Endothelial cell of umbilical vein (primary cell): ENCODE measurements at regions not wholly inside any gene's neighbourhood (a gene's known extent, or its start where the extent isn't known, plus 50 kb on each side); places are given as distances from the start of the nearest gene placed in this dataset.

Source experiments
- BruUV-seq: library from RNA; stranded (reverse); fragments of 400-500 nt; replicated peaks from 2 replicates; lab custom pipeline; 2021; lab: Mats Ljungman, UMichigan
- CTCF ChIA-PET: fragments of 300-600, 350-600 bp; sonication (Branson Sonifier 250); formaldehyde crosslinking; loops from one replicate; lab custom pipeline; 2021; ENCODE audit warnings: antibody characterized with exemption, inconsistent platforms; lab: Charles Lee
- POLR2A ChIA-PET: fragments of 300-600, 350-600 bp; sonication (Branson Sonifier 250); formaldehyde crosslinking; loops from one replicate; lab custom pipeline; 2021; ENCODE audit warnings: antibody characterized with exemption, inconsistent platforms; lab: Charles Lee
- DNase-seq: peaks from one replicate; pipeline ENCODE4 v3.0.0-alpha.2; 2011; ENCODE audit warnings: low read depth, low spot score
- FAIRE-seq: peaks from 2 replicates; lab custom pipeline; 2011; peaks lifted over from hg19 to GRCh38; lab: Jason Lieb, UNC
- H2AFZ ChIP-seq: 2 replicates; pipeline ENCODE4 v1.6.0; 2012; ENCODE audit warnings: low read depth, low read length, control low read depth, inconsistent platforms
- H3K27ac ChIP-seq: 2 replicates; pipeline ENCODE4 v1.5.1; 2011; ENCODE audit warnings: low read depth, mild to moderate bottlenecking, control low read depth, low read length, moderate library complexity; ENCODE audit not compliant: insufficient read depth
- H3K27me3 ChIP-seq, 2 experiments: 2 replicates each; pipeline versions ENCODE4 v1.6.0 to v1.6.1; 2011; ENCODE audit warnings: low read length in 2 of 2, mixed read lengths in 1 of 2; ENCODE audit not compliant: control insufficient read depth in 2 of 2, insufficient read depth in 2 of 2
- H3K36me3 ChIP-seq, 2 experiments: 2 replicates in 1 of 2; 3 replicates in 1 of 2; pipeline ENCODE4 v1.5.1; 2011; ENCODE audit warnings: low read length in 2 of 2, mild to moderate bottlenecking in 1 of 2, moderate library complexity in 1 of 2; ENCODE audit not compliant: control insufficient read depth in 2 of 2, insufficient read depth in 2 of 2; ENCODE audit errors: extremely low read depth in 1 of 2
- H3K4me1 ChIP-seq: 3 replicates; pipeline ENCODE4 v1.5.1; 2011; ENCODE audit warnings: mild to moderate bottlenecking, low read length; ENCODE audit not compliant: control insufficient read depth, insufficient read depth; ENCODE audit errors: extremely low read depth
- H3K4me2 ChIP-seq: 2 replicates; pipeline ENCODE4 v1.6.1; 2011; ENCODE audit warnings: low read length, control low read depth, mixed read lengths; ENCODE audit not compliant: insufficient read depth
- H3K4me3 ChIP-seq, 3 experiments: fragments of 200-600 bp in 1 of 3; sonication (generic), shearing (Covaris generic) in 1 of 3; replicated peaks in 1 of 3; 2 replicates each; pipeline ENCODE4 v1.5.1; 2011 to 2016; ENCODE audit warnings: control low read depth in 3 of 3, low read length in 3 of 3, mild to moderate bottlenecking in 2 of 3, inconsistent platforms in 1 of 3, low read depth in 1 of 3, moderate library complexity in 1 of 3; ENCODE audit not compliant: insufficient read depth in 1 of 3
- H3K79me2 ChIP-seq: 2 replicates; pipeline ENCODE4 v1.6.0; 2012; ENCODE audit warnings: low read length, inconsistent platforms; ENCODE audit not compliant: control insufficient read depth, insufficient read depth
- H3K9ac ChIP-seq: replicated peaks from 2 replicates; pipeline ENCODE3; 2011; ENCODE audit warnings: low read length, control low read depth; ENCODE audit not compliant: insufficient read depth; ENCODE audit errors: extremely low read depth
- H3K9me1 ChIP-seq: replicated peaks from 3 replicates; pipeline ENCODE4 v1.6.0; 2011; ENCODE audit warnings: mild to moderate bottlenecking, low read length; ENCODE audit not compliant: control insufficient read depth, insufficient read depth; ENCODE audit errors: extremely low read depth
- H3K9me3 ChIP-seq: replicated peaks from 2 replicates; pipeline ENCODE4 v1.5.1; 2012; ENCODE audit warnings: low read length, inconsistent platforms; ENCODE audit not compliant: control insufficient read depth, insufficient read depth
- H4K20me1 ChIP-seq: replicated peaks from 2 replicates; pipeline ENCODE3; 2011; ENCODE audit warnings: mild to moderate bottlenecking, low read length; ENCODE audit not compliant: control insufficient read depth, insufficient read depth; ENCODE audit errors: extremely low read depth
- EZH2 ChIP-seq: IDR thresholded peaks from 2 replicates; pipeline ENCODE4 v1.6.1; 2012; ENCODE audit warnings: borderline replicate concordance, low read depth, mild to moderate bottlenecking, moderate library complexity, low read length, inconsistent platforms; ENCODE audit not compliant: severe bottlenecking
- JUN ChIP-seq: IDR thresholded peaks from 2 replicates; pipeline ENCODE4 v1.6.1; 2011; ENCODE audit warnings: borderline replicate concordance, low read depth; ENCODE audit not compliant: insufficient read length, insufficient read depth
- POLR2A ChIP-seq: IDR thresholded peaks from 2 replicates; pipeline ENCODE4 v1.6.1; 2012; ENCODE audit warnings: low read depth, mild to moderate bottlenecking, control low read depth, low read length
- POLR2AphosphoS5 ChIP-seq: IDR thresholded peaks from 2 replicates; pipeline ENCODE4 v1.6.1; 2012; ENCODE audit warnings: low read depth, mild to moderate bottlenecking, control low read depth, low read length, moderate library complexity; ENCODE audit not compliant: insufficient read depth
- dilution Hi-C: fragments of 300-500 bp; cut with MboI; formaldehyde crosslinking; loops from one replicate; pipeline ENCODE4 v1.15.0; 2019; ENCODE audit warnings: low sequenced_read_pairs; ENCODE audit not compliant: extremely low pct_ligation_motif_present
- intact Hi-C: fragments of 100-400 bp; cut with micrococcal nuclease; formaldehyde crosslinking; loops from one replicate; pipeline ENCODE4 v1.10.0; 2022
- TF ChIP-seq, protein P1 (sequence below), 2 donors: IDR thresholded peaks; 1 replicate in 1 of 2; 2 replicates in 1 of 2; pipeline ENCODE4 v1.5.1; 2011; ENCODE audit warnings: low read length in 2 of 2, mild to moderate bottlenecking in 2 of 2, moderate library complexity in 2 of 2, control low read depth in 1 of 2, inconsistent platforms in 1 of 2, low read depth in 1 of 2; ENCODE audit not compliant: insufficient read depth in 1 of 2; ENCODE audit errors: extremely low read depth in 1 of 2

DNA sequence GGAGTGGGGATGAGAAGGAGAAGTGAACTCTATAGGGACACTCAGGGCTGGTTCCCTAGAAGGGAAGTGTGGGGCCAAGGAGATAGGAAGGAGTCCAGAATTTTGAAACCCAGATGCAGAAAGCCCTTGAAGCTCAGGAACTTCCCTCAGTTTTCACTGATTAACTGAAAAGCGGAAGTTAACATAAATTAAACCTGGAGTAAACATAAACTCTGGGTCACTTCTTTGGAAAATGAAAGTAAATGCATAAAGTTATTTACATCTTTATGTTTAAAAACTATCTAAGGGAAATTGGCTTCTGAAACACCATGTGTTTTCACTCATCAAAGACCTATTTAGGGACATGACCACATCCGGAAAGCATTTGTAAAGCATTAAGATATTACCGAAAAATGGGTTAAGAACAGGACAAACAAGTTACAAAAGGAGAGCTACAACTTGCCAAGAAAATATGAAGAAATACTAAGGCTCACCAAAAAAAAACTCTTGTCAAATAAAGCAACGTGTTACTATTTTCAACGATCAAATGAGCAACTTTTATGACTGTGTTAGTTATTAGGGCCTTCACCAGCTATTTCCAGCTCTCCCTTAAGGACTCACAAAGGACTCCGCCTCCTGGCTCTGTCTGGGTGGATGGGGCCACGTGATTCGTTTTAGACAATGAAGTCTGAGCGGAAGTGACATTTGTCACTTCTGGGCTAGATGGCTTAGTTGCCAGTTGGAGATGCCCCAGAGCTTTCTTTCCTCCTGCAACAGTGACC, 439.1 kb upstream of the ZNF507 start:
- no peaks in the 10 kb centered on the region for H3K36me3 ChIP-seq
- DNase-seq: no peak
- ChIA-PET CTCF (no interaction called here), POLR2A (no interaction called here)
- intact Hi-C loops: no loop called here
- H3K9me3 ChIP-seq: peaks cover 8% of the 10 kb centered on the region
- H3K4me1 ChIP-seq: no peaks in the 10 kb centered on the region
- no TSS peak for BruUV-seq
- H3K4me3 ChIP-seq: no peak overlapping the region
- no peaks in the 10 kb centered on the region for H4K20me1 ChIP-seq
- dilution Hi-C loops: no loop called here
- H3K27ac ChIP-seq: no peak overlapping the region
- H3K9ac ChIP-seq: no peak overlapping the region
- H3K4me2 ChIP-seq: no peak overlapping the region
- no peaks in the 10 kb centered on the region for H3K27me3 ChIP-seq
- H3K79me2 ChIP-seq: no peaks in the 10 kb centered on the region
- H2AFZ ChIP-seq: no peak overlapping the region
- no peak for TF ChIP-seq POLR2A
- no peak for TF ChIP-seq EZH2
- TF ChIP-seq, protein P1, sequence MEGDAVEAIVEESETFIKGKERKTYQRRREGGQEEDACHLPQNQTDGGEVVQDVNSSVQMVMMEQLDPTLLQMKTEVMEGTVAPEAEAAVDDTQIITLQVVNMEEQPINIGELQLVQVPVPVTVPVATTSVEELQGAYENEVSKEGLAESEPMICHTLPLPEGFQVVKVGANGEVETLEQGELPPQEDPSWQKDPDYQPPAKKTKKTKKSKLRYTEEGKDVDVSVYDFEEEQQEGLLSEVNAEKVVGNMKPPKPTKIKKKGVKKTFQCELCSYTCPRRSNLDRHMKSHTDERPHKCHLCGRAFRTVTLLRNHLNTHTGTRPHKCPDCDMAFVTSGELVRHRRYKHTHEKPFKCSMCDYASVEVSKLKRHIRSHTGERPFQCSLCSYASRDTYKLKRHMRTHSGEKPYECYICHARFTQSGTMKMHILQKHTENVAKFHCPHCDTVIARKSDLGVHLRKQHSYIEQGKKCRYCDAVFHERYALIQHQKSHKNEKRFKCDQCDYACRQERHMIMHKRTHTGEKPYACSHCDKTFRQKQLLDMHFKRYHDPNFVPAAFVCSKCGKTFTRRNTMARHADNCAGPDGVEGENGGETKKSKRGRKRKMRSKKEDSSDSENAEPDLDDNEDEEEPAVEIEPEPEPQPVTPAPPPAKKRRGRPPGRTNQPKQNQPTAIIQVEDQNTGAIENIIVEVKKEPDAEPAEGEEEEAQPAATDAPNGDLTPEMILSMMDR (IDR thresholded peaks at IDR 0.05; ENCODE audit: extremely low read depth in 1 of 2, insufficient read depth in 1 of 2, low read depth in 1 of 2, low read length in 2 of 2): no peak
- no peak for TF ChIP-seq POLR2AphosphoS5
- FAIRE-seq: no peak
- H3K9me1 ChIP-seq: no peaks in the 10 kb centered on the region

DNA sequence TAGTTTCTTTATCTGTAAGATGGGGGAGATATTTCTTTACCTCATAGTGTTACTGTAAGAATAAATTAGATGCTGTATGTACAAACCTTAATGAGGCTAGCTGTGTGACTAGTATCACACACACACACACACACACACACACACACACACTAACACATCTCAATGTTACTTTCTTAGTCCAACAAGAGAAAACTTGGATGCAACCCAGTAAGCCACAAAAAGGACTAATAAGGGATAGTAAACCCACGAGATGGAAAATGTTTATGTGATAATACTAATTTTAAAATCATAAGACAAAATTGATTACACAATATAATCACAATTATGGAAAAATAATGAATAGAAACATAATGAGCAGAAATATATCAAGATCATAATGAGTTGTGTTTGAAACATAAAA, 437.7 kb upstream of the ZNF507 start:
- DNase-seq: no peak
- dilution Hi-C loops (no loop called here), intact Hi-C loops (no loop called here)
- no peak overlapping the region for H3K9ac ChIP-seq
- H3K27ac ChIP-seq: no peak overlapping the region
- H3K4me2 ChIP-seq: no peak overlapping the region
- FAIRE-seq: no peak
- CTCF ChIA-PET: no interaction called here
- H3K9me3 ChIP-seq: peaks cover 7% of the 10 kb centered on the region
- BruUV-seq: no TSS peak
- no peak overlapping the region for H2AFZ ChIP-seq
- H4K20me1 ChIP-seq: no peaks in the 10 kb centered on the region
- no peaks in the 10 kb centered on the region for H3K9me1 ChIP-seq
- TF ChIP-seq JUN: no peak
- POLR2A ChIA-PET: no interaction called here
- H3K79me2 ChIP-seq: no peaks in the 10 kb centered on the region
- no peaks in the 10 kb centered on the region for H3K36me3 ChIP-seq
- no peak overlapping the region for H3K4me3 ChIP-seq
- H3K27me3 ChIP-seq: no peaks in the 10 kb centered on the region
- no peaks in the 10 kb centered on the region for H3K4me1 ChIP-seq
